ENCODE measurements at regions not wholly inside any gene's neighbourhood (a gene's known extent, or its start where the extent isn't known, plus 50 kb on each side); places are given as distances from the start of the nearest gene placed in this dataset.

GRCh38 chr2:54048117-54048785 lies 67.2 kb upstream of the ACYP2 start:
- no peak overlapping the region for H3K56ac ChIP-seq (replicated peaks; ENCODE audit: insufficient read length, low read depth, low read length)
- CTCF ChIA-PET (ENCODE audit: partially characterized antibody), result no interaction called here
- H2BK120ac ChIP-seq (replicated peaks; ENCODE audit: low read depth, low read length), result no peak overlapping the region
- no peak overlapping the region for H2BK15ac ChIP-seq (ENCODE audit: low read length)
- DNase-seq (ENCODE audit: low read depth in 1 of 2, low spot score in 2 of 2), result no peak
- FAIRE-seq, result no peak
- POLR2A ChIA-PET (ENCODE audit: partially characterized antibody), result interaction anchor here (1.2 kb wide), 1 partner anchor 9 kb away, joined by 3 read pairs; no protein-coding TSS in a partner anchor
- no peak overlapping the region for H3K18ac ChIP-seq (ENCODE audit: extremely low read depth, low read length)
- H3K9me3 ChIP-seq (ENCODE audit: insufficient read depth in 2 of 2, low read depth in 1 of 2, low read length in 1 of 2), result peaks cover 0 to under 1% of the 10 kb centered on the region in 2 experiments; a peak in 1 of 4 replicates
- no peak overlapping the region for H3K14ac ChIP-seq (ENCODE audit: insufficient read length)
- no peak overlapping the region for H3K4me2 ChIP-seq (ENCODE audit: insufficient read depth in 1 of 2, low read depth in 2 of 2, low read length in 2 of 2)
- no peak overlapping the region for H3K9ac ChIP-seq (replicated peaks in 1 of 4; ENCODE audit: extremely low read depth in 1 of 4, low read depth in 3 of 4, low read length in 3 of 4)
- H3K79me2 ChIP-seq (ENCODE audit: control insufficient read depth in 1 of 2, insufficient read depth in 2 of 2, low read length in 2 of 2), result no peaks in the 10 kb centered on the region
- H3K4ac ChIP-seq (replicated peaks; ENCODE audit: insufficient read length, low read depth, low read length), result no peak overlapping the region
- no peaks in the 10 kb centered on the region for H3K79me1 ChIP-seq (ENCODE audit: low read depth, low read length)
- H4K5ac ChIP-seq (ENCODE audit: insufficient read length, low read depth, low read length), result no peak overlapping the region
- H3K23me2 ChIP-seq (ENCODE audit: low read depth, low read length), result no peaks in the 10 kb centered on the region
- no peaks in the 10 kb centered on the region for H4K20me1 ChIP-seq (replicated peaks in 1 of 2; ENCODE audit: control insufficient read depth in 1 of 2, insufficient read depth in 2 of 2, low read length in 2 of 2)
- 97% methylated on average over 2 of the region's 2 CpGs; no CpG with 5 or more reads in 1 of the 2 experiments for WGBS, 2 experiments (ENCODE audit: extremely low coverage in 1 of 2, insufficient coverage in 1 of 2, insufficient read length in 1 of 2, insufficient replicate concordance in 2 of 2, low coverage in 1 of 2, low lambda C conversion rate in 2 of 2, missing lambda C conversion rate in 1 of 2)
- no peak overlapping the region for H3K4me3 ChIP-seq (ENCODE audit: extremely low read depth in 1 of 4, insufficient read depth in 2 of 4, low read depth in 3 of 4, low read length in 4 of 4)
- H3K23ac ChIP-seq (ENCODE audit: insufficient read length), result no peak overlapping the region
- no peaks in the 10 kb centered on the region for H3K27me3 ChIP-seq (replicated peaks in 1 of 4; ENCODE audit: control insufficient read depth in 3 of 4, extremely low read depth in 1 of 4, insufficient read depth in 3 of 4, low read length in 3 of 4)
- H3K36me3 ChIP-seq (ENCODE audit: control insufficient read depth in 2 of 4, insufficient read depth in 4 of 4, low read length in 3 of 4), result no peaks in the 10 kb centered on the region
- H4K91ac ChIP-seq (replicated peaks; ENCODE audit: insufficient read length, low read length), result no peak overlapping the region
- H2AFZ ChIP-seq (ENCODE audit: low read length), result no peak overlapping the region
- H2BK12ac ChIP-seq (ENCODE audit: low read depth, low read length), result no peak overlapping the region
- H2AK5ac ChIP-seq (ENCODE audit: low read depth, low read length), result no peak overlapping the region
- H4K8ac ChIP-seq (ENCODE audit: extremely low read depth, insufficient read depth, low read length), result no peak overlapping the region
- no peak overlapping the region for H2BK20ac ChIP-seq (ENCODE audit: low read length)
- no peaks in the 10 kb centered on the region for H3K4me1 ChIP-seq (replicated peaks in 1 of 4; ENCODE audit: control insufficient read depth in 3 of 4, insufficient read depth in 4 of 4, low read length in 3 of 4)
- H3K27ac ChIP-seq (ENCODE audit: low read depth, low read length), result no peak overlapping the region
- H2BK5ac ChIP-seq (ENCODE audit: low read depth, low read length), result no peak overlapping the region
- TF ChIP-seq SP4 (IDR thresholded peaks at IDR 0.05; ENCODE audit: low read length) (no peak), MAFK (IDR thresholded peaks at IDR 0.05; ENCODE audit: low read depth, low read length) (no peak), SIN3A (conservative IDR thresholded peaks at IDR 0.05 in 1 of 2, IDR thresholded peaks at IDR 0.05 in 1 of 2; ENCODE audit: low read depth in 1 of 2, low read length in 2 of 2) (no peak), SP2 (IDR thresholded peaks at IDR 0.05; ENCODE audit: low read length) (no peak), PHF8 (conservative IDR thresholded peaks at IDR 0.05; ENCODE audit: low read depth, low read length) (no peak), SIX5 (IDR thresholded peaks at IDR 0.05; ENCODE audit: low read depth, low read length) (no peak), YY1 (IDR thresholded peaks at IDR 0.05; ENCODE audit: low read depth, low read length) (no peak), MAX (IDR thresholded peaks at IDR 0.05) (no peak), JUN (IDR thresholded peaks at IDR 0.05; ENCODE audit: low read depth, low read length) (no peak), BACH1 (IDR thresholded peaks at IDR 0.05; ENCODE audit: low read length) (no peak), TEAD4 (IDR thresholded peaks at IDR 0.05; ENCODE audit: low read depth, low read length) (no peak), EGR1 (IDR thresholded peaks at IDR 0.05; ENCODE audit: borderline replicate concordance, low read depth, low read length) (no peak), TBP (IDR thresholded peaks at IDR 0.05; ENCODE audit: low read depth, low read length) (no peak)
- TF ChIP-seq, protein P1, sequence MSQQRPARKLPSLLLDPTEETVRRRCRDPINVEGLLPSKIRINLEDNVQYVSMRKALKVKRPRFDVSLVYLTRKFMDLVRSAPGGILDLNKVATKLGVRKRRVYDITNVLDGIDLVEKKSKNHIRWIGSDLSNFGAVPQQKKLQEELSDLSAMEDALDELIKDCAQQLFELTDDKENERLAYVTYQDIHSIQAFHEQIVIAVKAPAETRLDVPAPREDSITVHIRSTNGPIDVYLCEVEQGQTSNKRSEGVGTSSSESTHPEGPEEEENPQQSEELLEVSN (IDR thresholded peaks at IDR 0.05), result no peak

Data from H1 (cell line).